Breast epithelium (tissue), 4 donors: ENCODE measurements at regions not wholly inside any gene's neighbourhood (a gene's known extent, or its start where the extent isn't known, plus 50 kb on each side); places are given as distances from the start of the nearest gene placed in this dataset.

Source experiments
- DNase-seq, 2 donors: peaks; one replicate each; pipeline ENCODE4 v3.0.0-alpha.2; 2019; ENCODE audit warnings: low spot score in 2 of 2
- H3K27ac ChIP-seq, 2 donors: fragments of 200-600 bp; sonication (generic) in 1 of 2; one replicate each; pipeline ENCODE4 v1.5.1; 2016 to 2019; ENCODE audit warnings: mild to moderate bottlenecking in 1 of 2
- H3K27me3 ChIP-seq, 2 donors: fragments of 200-600 bp; sonication (generic) in 1 of 2; one replicate each; pipeline versions ENCODE4 v1.5.1 to v1.6.0; 2017 to 2019; ENCODE audit warnings: control low read depth in 1 of 2, mild to moderate bottlenecking in 1 of 2
- H3K36me3 ChIP-seq: fragments of 200-600 bp; one replicate; pipeline ENCODE4 v1.5.1; 2019
- H3K4me1 ChIP-seq, 2 donors: fragments of 200-600 bp; sonication (generic); one replicate each; pipeline ENCODE4 v1.5.1; 2016 to 2019; ENCODE audit warnings: control low read depth in 1 of 2
- H3K4me3 ChIP-seq, 3 donors: fragments of 200-600 bp; sonication (generic); 1 replicate in 2 of 3; 2 replicates in 1 of 3; pipeline ENCODE4 v1.5.1; 2016 to 2019; ENCODE audit warnings: mild to moderate bottlenecking in 3 of 3, moderate library complexity in 2 of 3
- H3K9me3 ChIP-seq, 2 donors: fragments of 200-600 bp; sonication (generic) in 1 of 2; one replicate each; pipeline ENCODE4 v1.5.1; 2016 to 2019; ENCODE audit warnings: control low read depth in 1 of 2
- CTCF ChIP-seq, 3 donors: fragments of 450-650 bp; IDR thresholded peaks; one replicate each; pipeline ENCODE4 v1.5.1; 2016 to 2017; ENCODE audit warnings: antibody characterized with exemption in 3 of 3, mild to moderate bottlenecking in 3 of 3, moderate library complexity in 3 of 3
- POLR2A ChIP-seq: fragments of 450-650 bp; IDR thresholded peaks from one replicate; pipeline ENCODE4 v1.6.1; 2016; ENCODE audit warnings: antibody characterized with exemption, mild to moderate bottlenecking, moderate library complexity
- POLR2AphosphoS5 ChIP-seq, 3 donors: sonication (generic); formaldehyde crosslinking; IDR thresholded peaks; one replicate each; pipeline ENCODE4 v1.6.1; 2017; ENCODE audit warnings: antibody characterized with exemption in 3 of 3
- intact Hi-C: fragments of 100-400 bp; cut with DNase I; formaldehyde crosslinking; loops from one replicate; pipeline ENCODE4 v1.15.1; 2023; ENCODE audit warnings: low total_unique reads

DNA sequence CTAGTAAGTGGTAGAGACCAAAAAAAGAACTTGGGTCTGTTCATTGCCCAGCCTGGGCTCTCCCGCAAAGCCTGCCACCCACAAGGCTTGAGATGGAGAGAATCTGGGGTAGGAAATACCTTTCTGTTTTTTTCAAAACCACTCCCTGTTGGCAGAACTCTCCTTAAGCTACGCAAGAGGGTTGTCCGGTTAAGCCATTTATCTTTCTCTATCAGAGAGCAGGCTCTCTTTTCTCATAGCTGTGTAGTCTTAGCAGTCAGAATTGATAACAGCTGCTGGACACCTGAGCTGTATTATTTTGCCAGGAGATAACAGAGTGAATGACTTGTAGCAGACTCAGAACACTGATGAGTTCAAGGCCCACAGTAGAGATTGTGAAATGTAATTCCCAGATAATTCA lies 1088.1 kb downstream of the TSN start:
- H3K27ac ChIP-seq: no peak overlapping the region
- H3K27me3 ChIP-seq: no peaks in the 10 kb centered on the region
- no peak for DNase-seq
- H3K4me3 ChIP-seq: no peak overlapping the region
- no peaks in the 10 kb centered on the region for H3K9me3 ChIP-seq
- intact Hi-C loops: no loop called here
- H3K36me3 ChIP-seq: peaks cover 3% of the 10 kb centered on the region
- TF ChIP-seq CTCF (IDR thresholded peaks at IDR 0.05) (no peak), POLR2AphosphoS5 (IDR thresholded peaks at IDR 0.05) (no peak), POLR2A (no peak)
- H3K4me1 ChIP-seq: no peaks in the 10 kb centered on the region

DNA sequence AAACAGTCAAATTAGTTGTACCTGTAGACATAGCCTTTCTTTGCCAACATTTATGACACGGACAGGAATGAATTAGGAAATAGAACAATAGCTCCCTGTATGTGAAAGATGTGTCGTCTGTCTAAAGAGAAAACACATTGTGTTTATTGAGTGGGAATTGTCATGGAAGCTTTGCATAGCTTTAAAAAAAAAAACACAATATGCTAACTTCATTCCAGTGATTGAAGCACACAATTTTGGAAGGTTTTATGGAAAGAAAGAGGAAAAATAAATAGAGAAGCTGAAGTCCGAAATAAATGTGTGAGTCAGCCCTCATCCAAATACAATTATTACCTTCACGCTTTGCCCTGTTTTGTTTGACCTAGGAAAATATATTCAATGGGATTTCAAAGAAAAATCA lies 1095.7 kb downstream of the TSN start:
- intact Hi-C loops: no loop called here
- DNase-seq: no peak
- no peaks in the 10 kb centered on the region for H3K27me3 ChIP-seq

DNA sequence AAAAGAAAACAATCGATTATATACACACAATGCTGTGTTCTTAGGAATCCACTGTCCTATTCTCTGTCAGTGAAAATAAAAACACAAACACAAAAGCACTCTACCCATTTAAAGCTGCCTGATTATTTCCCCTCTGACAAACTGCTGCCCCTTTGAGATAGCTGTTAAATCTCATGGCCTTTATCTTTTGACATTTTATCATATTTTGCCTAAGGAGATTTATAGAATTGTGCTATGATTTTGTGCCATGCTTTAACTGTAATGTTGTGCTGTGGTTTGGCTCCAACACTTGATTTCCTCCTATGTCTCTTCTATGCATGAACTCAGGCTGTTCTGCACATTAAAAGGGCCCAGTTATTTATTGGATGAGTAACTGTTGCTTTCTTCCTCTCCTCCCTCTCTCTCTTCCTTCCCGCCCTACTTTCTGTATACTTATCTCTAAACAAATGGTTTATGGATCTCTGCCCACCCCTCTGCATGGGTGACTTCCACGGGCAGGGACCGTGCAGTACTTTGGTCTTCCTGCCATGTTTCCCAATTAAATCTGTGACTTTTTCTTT lies 1096.6 kb downstream of the TSN start:
- Histone ChIP-seq H3K27me3 (no peaks in the 10 kb centered on the region), H3K4me3 (no peak overlapping the region), H3K4me1 (no peaks in the 10 kb centered on the region), H3K9me3 (no peaks in the 10 kb centered on the region), H3K27ac (no peak overlapping the region), H3K36me3 (no peaks in the 10 kb centered on the region)
- no peak for DNase-seq
- TF ChIP-seq CTCF (IDR thresholded peaks at IDR 0.05) (no peak), POLR2A (no peak), POLR2AphosphoS5 (IDR thresholded peaks at IDR 0.05) (no peak)
- intact Hi-C loops: no loop called here

More for the DNA sequence above, 1095.7 kb downstream of the TSN start:
- no peak overlapping the region for H3K27ac ChIP-seq
- H3K36me3 ChIP-seq: no peaks in the 10 kb centered on the region
- H3K4me3 ChIP-seq: no peak overlapping the region
- no peaks in the 10 kb centered on the region for H3K9me3 ChIP-seq
- H3K4me1 ChIP-seq: no peaks in the 10 kb centered on the region
- TF ChIP-seq POLR2AphosphoS5 (IDR thresholded peaks at IDR 0.05): no peak
- TF ChIP-seq POLR2A: no peak
- TF ChIP-seq CTCF (IDR thresholded peaks at IDR 0.05): no peak

DNA sequence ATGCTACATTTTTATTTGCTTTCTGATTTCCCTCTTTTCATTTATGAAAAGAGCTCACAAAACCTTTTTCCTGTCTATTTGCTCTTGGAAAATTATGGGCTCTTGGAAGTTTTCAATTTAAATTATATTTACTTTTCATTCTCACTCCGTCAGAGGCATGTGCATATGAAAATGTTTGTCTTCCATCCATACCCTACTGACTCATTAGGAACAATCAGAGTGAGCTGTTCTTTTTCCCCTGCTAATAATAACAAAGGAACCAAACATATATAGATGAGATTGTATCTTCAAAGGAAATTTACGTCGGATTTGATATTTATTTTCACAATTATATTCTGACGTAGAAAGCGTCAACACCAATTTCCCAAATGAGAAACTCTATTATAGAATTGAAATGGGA lies 1101.2 kb downstream of the TSN start:
- no peaks in the 10 kb centered on the region for H3K36me3 ChIP-seq
- DNase-seq: no peak
- TF ChIP-seq POLR2AphosphoS5 (IDR thresholded peaks at IDR 0.05) (no peak), CTCF (IDR thresholded peaks at IDR 0.05) (no peak), POLR2A (no peak)

DNA sequence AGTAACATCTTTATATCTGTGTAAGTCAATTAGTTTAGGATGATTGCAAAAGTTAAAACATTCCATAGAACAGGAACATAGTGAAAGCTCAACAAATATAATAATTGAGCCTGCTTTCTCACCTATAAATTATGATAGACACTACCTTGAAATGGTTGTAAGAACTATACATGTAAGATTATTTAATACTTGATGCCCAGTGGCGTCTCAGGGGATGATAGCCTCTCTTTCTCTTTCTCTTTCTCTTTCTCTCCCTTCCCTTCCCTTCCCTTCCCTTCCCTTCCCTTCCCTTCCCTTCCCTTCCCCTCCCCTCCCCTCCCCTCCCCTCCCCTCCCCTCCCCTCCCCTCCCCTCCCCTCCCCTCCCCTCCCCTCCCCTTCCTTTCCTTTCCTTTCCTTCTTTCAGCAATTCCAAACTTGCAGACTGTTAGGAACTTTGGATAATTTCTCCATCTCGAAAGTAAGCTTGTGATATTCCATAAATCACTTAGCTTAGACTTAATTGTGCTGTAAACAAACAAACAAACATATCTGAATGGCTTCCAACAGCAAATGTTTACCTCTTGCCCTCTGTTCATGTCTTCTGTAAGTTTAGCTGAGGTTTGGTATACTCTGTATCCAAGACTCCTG lies 1102.7 kb downstream of the TSN start:
- Histone ChIP-seq H3K4me3 (no peak overlapping the region), H3K27me3 (no peaks in the 10 kb centered on the region), H3K27ac (no peak overlapping the region), H3K36me3 (no peaks in the 10 kb centered on the region), H3K4me1 (no peaks in the 10 kb centered on the region), H3K9me3 (no peaks in the 10 kb centered on the region)
- intact Hi-C loops: no loop called here
- TF ChIP-seq CTCF (IDR thresholded peaks at IDR 0.05): no peak
- DNase-seq: no peak

More for the DNA sequence above, 1101.2 kb downstream of the TSN start:
- H3K9me3 ChIP-seq: no peaks in the 10 kb centered on the region
- no peaks in the 10 kb centered on the region for H3K4me1 ChIP-seq
- H3K27me3 ChIP-seq: no peaks in the 10 kb centered on the region
- H3K4me3 ChIP-seq: no peak overlapping the region
- intact Hi-C loops: no loop called here
- no peak overlapping the region for H3K27ac ChIP-seq
